Suprapubic skin (tissue), 4 donors: ENCODE measurements at regions not wholly inside any gene's neighbourhood (a gene's known extent, or its start where the extent isn't known, plus 50 kb on each side); places are given as distances from the start of the nearest gene placed in this dataset.
A peak's percentile ranks its signal among the peaks of the same experiment; 100 is the strongest.

ENCODE experiments used
- DNase-seq, 2 donors: peaks; one replicate each; pipeline ENCODE4 v3.0.0-alpha.2; 2019; ENCODE audit warnings: low spot score in 2 of 2
- H3K27ac ChIP-seq: fragments of 200-600 bp; sonication (generic); one replicate; pipeline ENCODE4 v1.5.1; 2019
- H3K27me3 ChIP-seq: fragments of 200-600 bp; sonication (generic); one replicate; pipeline ENCODE4 v1.5.1; 2019
- H3K36me3 ChIP-seq: fragments of 200-600 bp; sonication (generic); one replicate; pipeline ENCODE4 v1.5.1; 2019
- H3K4me1 ChIP-seq: fragments of 200-600 bp; sonication (generic); one replicate; pipeline ENCODE4 v1.5.1; 2019
- H3K4me3 ChIP-seq: fragments of 200-600 bp; sonication (generic); one replicate; pipeline ENCODE4 v1.5.1; 2019; ENCODE audit warnings: mild to moderate bottlenecking
- H3K9me3 ChIP-seq: fragments of 200-600 bp; sonication (generic); one replicate; pipeline ENCODE4 v1.5.1; 2019
- EP300 ChIP-seq: sonication (generic); formaldehyde crosslinking; IDR thresholded peaks from one replicate; pipeline ENCODE4 v1.6.1; 2017; ENCODE audit warnings: antibody characterized with exemption
- POLR2A ChIP-seq, 2 donors: fragments of 450-650 bp; IDR thresholded peaks; one replicate each; pipeline ENCODE4 v1.6.1; 2017; ENCODE audit warnings: antibody characterized with exemption in 2 of 2, mild to moderate bottlenecking in 2 of 2, moderate library complexity in 2 of 2
- POLR2AphosphoS5 ChIP-seq, 3 donors: sonication (generic); formaldehyde crosslinking; IDR thresholded peaks; one replicate each; pipeline ENCODE4 v1.6.1; 2017; ENCODE audit warnings: antibody characterized with exemption in 3 of 3
- WGBS: methylation state at CpG from one replicate; pipeline ENCODE4 v1.1.5; 2018; 5-methylcytosine and 5-hydroxymethylcytosine counted together
- TF ChIP-seq, protein P1 (sequence below), 2 donors: fragments of 200-600 bp in 1 of 2; fragments of 450-650 bp in 1 of 2; sonication (generic) in 1 of 2; IDR thresholded peaks; one replicate each; pipeline ENCODE4 v1.5.1; 2016 to 2019; ENCODE audit warnings: antibody characterized with exemption in 2 of 2, mild to moderate bottlenecking in 1 of 2, moderate library complexity in 1 of 2

DNA sequence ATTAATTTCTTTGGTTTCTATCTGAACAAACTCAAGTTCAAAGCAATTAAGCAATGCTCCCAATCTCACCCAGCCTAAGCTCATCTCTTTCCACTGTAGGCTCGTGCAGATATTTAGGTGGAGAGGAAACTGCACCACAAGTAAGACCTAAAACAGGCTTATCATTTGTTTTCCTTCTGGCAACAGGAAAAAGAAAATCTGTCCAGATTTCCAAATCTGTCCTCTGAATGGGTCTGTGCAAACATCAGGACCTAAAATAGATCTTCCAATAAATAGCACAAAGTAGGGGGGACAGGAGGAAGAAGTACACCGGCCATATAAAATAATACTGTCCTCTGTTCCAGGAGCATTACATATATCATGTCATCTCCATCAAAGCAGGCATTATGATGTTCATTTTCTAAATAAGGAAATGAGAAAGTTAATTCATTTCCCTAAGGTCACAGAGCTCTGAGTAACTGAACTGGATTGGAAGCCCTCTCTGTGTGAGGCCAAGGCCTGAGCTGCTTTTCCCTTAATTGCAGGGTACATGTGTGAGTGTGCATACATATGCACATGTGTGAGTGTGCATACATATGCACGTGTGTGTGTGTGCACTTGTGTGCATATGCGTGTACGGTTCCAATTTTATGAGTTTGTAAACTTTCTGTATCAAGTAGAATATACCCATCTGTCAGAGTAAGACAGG lies 92.8 kb upstream of the PARD3 start:
- Histone ChIP-seq H3K36me3 (no peaks in the 10 kb centered on the region), H3K4me1 (peaks cover 23% of the 10 kb centered on the region), H3K4me3 (no peak overlapping the region), H3K27me3 (no peaks in the 10 kb centered on the region), H3K9me3 (no peaks in the 10 kb centered on the region), H3K27ac (no peak overlapping the region)
- DNase-seq: no peak
- WGBS: 38% methylated on average over 5 of the region's 5 CpGs
- no peak for TF ChIP-seq POLR2A (IDR thresholded peaks at IDR 0.05)
- TF ChIP-seq POLR2AphosphoS5 (IDR thresholded peaks at IDR 0.05): no peak
- no peak for TF ChIP-seq EP300

DNA sequence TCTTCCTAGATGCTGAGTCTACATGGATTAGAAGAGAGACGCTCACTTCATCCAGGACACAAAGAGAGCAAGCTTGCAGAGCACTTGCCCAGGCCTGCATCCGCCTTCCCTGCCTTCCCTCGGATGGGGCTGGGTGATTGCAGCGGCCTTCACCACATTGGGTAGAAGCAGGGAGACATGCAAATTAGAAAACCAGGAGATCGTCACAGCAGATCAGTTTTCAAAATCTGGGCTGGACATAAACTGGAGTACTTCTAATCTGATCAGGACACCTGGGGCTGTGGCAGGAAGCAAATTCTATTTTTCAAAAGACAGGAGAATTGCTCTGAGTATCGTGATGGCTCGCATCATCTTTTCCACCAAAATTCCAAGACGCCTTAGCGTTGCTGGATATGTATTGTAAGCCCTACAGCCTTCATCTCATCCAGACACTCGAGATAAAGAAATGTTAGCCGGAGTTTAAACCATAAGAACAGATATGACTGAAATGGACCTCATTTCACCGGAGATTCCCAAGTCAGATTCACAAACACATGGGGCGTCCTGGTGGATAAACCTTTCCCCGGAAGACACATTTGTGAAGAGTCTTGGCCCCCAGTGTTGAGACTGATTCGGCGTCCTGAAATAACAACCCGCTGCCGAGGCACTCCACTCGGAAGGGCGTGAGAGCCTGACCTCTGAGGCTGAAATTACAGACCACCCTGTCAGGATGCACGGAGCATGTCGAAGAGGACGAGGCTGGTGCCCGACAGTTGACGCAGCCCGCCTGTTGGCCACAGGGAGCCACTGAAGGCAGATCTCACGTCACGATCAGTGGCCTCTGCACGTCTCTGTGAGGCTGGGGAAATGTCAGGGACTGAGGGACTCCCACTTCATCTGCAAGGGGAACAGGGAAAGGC lies 91.2 kb upstream of the PARD3 start:
- no peak for DNase-seq
- Histone ChIP-seq H3K27ac (no peak overlapping the region), H3K4me3 (no peak overlapping the region), H3K27me3 (no peaks in the 10 kb centered on the region), H3K9me3 (no peaks in the 10 kb centered on the region), H3K36me3 (no peaks in the 10 kb centered on the region), H3K4me1 (peaks cover 23% of the 10 kb centered on the region)
- TF ChIP-seq, protein P1, sequence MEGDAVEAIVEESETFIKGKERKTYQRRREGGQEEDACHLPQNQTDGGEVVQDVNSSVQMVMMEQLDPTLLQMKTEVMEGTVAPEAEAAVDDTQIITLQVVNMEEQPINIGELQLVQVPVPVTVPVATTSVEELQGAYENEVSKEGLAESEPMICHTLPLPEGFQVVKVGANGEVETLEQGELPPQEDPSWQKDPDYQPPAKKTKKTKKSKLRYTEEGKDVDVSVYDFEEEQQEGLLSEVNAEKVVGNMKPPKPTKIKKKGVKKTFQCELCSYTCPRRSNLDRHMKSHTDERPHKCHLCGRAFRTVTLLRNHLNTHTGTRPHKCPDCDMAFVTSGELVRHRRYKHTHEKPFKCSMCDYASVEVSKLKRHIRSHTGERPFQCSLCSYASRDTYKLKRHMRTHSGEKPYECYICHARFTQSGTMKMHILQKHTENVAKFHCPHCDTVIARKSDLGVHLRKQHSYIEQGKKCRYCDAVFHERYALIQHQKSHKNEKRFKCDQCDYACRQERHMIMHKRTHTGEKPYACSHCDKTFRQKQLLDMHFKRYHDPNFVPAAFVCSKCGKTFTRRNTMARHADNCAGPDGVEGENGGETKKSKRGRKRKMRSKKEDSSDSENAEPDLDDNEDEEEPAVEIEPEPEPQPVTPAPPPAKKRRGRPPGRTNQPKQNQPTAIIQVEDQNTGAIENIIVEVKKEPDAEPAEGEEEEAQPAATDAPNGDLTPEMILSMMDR (IDR thresholded peaks at IDR 0.05): no peak
- no peak for TF ChIP-seq EP300
- no peak for TF ChIP-seq POLR2A (IDR thresholded peaks at IDR 0.05)
- no peak for TF ChIP-seq POLR2AphosphoS5 (IDR thresholded peaks at IDR 0.05)
- 78% methylated on average over 29 of the region's 29 CpGs for WGBS

DNA sequence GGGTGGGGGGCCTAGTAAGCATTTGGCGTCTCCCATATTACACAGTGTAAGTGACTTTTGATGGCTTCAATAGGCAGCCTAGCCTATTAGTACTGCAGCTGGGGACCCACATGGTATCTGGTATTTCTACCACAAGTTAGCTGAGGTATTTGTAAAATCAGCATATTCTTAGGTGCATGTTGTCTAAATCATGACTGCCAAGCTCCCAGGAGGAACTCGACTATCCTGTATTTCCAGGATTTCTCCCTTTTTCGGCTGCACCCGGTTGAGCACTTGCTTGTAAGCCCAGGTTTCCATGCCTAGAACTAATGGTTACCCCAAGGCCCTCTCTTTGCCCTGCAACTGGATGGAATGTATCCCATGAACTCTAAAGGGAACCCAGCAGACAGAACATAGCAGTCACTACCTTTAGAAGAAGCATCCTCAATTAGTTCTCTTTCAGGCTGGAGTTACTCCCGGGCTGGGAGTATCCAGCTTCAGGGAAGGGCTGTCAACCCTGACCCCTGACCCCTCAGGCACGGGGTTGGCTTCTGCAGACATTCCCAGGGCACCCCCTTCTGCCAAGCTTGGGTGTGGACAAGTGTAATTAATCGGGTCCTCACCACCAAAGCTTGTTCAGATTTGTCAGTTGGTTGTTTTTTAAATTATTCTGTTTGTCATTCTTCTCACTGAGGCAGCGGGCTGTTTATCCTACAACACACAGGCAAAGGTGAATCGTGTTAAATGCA lies 90.3 kb upstream of the PARD3 start:
- Histone ChIP-seq H3K4me3 (no peak overlapping the region), H3K4me1 (peaks cover 23% of the 10 kb centered on the region), H3K9me3 (no peaks in the 10 kb centered on the region), H3K27ac (peak overlapping the region; percentile 31), H3K36me3 (no peaks in the 10 kb centered on the region), H3K27me3 (no peaks in the 10 kb centered on the region)
- TF ChIP-seq, protein P1 (IDR thresholded peaks at IDR 0.05): no peak
- TF ChIP-seq EP300: no peak
- TF ChIP-seq POLR2A (IDR thresholded peaks at IDR 0.05): no peak
- TF ChIP-seq POLR2AphosphoS5 (IDR thresholded peaks at IDR 0.05): no peak
- DNase-seq: no peak
- 46% methylated on average over 9 of the region's 9 CpGs for WGBS

DNA sequence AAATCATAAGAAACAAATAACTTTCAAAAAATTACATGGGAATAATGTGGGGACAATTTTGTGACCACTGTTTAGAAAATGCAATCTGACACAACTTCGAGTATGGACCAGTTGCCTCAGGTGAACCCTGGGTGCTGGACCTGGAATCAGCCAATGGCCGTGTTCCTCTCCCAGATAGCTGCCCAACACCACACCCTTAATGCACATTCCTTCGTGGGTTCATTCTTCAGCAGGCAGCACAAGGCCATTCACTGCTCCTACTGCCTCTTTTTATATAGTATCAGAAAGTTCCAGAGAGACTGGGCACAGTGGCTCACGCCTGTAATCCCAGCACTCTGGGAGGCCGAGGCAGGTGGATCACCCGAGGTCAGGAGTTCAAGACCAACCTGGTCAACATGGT lies 89.1 kb upstream of the PARD3 start:
- whole genome bisulfite sequencing: 69% methylated on average over 6 of the region's 6 CpGs
- Histone ChIP-seq H3K9me3 (no peaks in the 10 kb centered on the region), H3K4me1 (peaks cover 23% of the 10 kb centered on the region), H3K4me3 (no peak overlapping the region), H3K27ac (no peak overlapping the region), H3K27me3 (no peaks in the 10 kb centered on the region), H3K36me3 (no peaks in the 10 kb centered on the region)
- TF ChIP-seq EP300: no peak
- no peak for TF ChIP-seq POLR2AphosphoS5 (IDR thresholded peaks at IDR 0.05)
- TF ChIP-seq POLR2A (IDR thresholded peaks at IDR 0.05): no peak
- DNase-seq: no peak

DNA sequence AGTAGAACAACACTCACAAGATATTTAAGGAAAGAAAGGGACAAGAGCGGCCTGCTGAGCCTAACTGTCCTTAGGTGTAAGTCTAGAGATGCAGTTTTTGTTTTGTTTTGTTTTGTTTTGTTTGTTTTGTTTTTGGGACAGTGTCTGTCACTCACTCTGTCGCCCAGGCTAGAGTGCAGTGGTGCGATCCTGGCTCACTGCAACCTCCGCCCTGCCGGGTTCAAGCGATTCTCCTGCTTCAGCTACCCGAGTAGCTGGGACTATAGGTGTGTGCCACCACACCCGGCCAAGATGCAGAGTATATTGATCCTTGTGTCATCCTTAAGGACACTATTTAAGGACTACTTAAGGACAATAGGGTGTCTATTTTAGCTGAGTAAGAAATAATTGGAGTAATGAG lies 84.1 kb upstream of the PARD3 start:
- no peak overlapping the region for H3K27ac ChIP-seq
- H3K36me3 ChIP-seq: no peaks in the 10 kb centered on the region
- WGBS: 94% methylated on average over 8 of the region's 8 CpGs
- no peak overlapping the region for H3K4me3 ChIP-seq
- DNase-seq: no peak
- no peaks in the 10 kb centered on the region for H3K27me3 ChIP-seq
- no peaks in the 10 kb centered on the region for H3K9me3 ChIP-seq
- no peaks in the 10 kb centered on the region for H3K4me1 ChIP-seq
- TF ChIP-seq EP300 (no peak), POLR2A (IDR thresholded peaks at IDR 0.05) (no peak), POLR2AphosphoS5 (IDR thresholded peaks at IDR 0.05) (no peak)
- TF ChIP-seq, protein P1 (IDR thresholded peaks at IDR 0.05): no peak
